K562 (cell line): ENCODE measurements at regions not wholly inside any gene's neighbourhood (a gene's known extent, or its start where the extent isn't known, plus 50 kb on each side); places are given as distances from the start of the nearest gene placed in this dataset.

Experiments
- ATAC-seq: fragments of 200-7000 bp; cut with Tn5 transposase; 3 replicates; pipeline ENCODE4 v1.9.1; 2020; ENCODE audit warnings: moderate library complexity
- BruUV-seq: library from RNA; stranded (reverse); fragments of 400-500 nt; replicated peaks from 2 replicates; lab custom pipeline; 2021; lab: Mats Ljungman, UMichigan
- CTCF ChIA-PET: fragments of 300-600 bp; formaldehyde crosslinking; extraction: SDS; loops from one replicate; lab custom pipeline; 2021; ENCODE audit warnings: low intra/inter-chr PET ratio; lab: Yijun Ruan, JAX
- POLR2A ChIA-PET: fragments of 300-600, 350-650 bp; sonication (Branson Sonifier 250); formaldehyde crosslinking; extraction: SDS; loops from one replicate; lab custom pipeline; 2021; ENCODE audit warnings: antibody characterized with exemption, inconsistent platforms; lab: Yijun Ruan, JAX
- DNase-seq, 4 experiments: peaks; one replicate each; pipeline versions ENCODE4 v3.0.0 to v3.0.0-alpha.2; 2011 to 2018; ENCODE audit warnings: low spot score in 3 of 4, mixed read lengths in 3 of 4; ENCODE audit errors: extremely low read depth in 1 of 4
- FAIRE-seq: peaks from 2 replicates; lab custom pipeline; 2011; peaks lifted over from hg19 to GRCh38; lab: Jason Lieb, UNC
- H2AFZ ChIP-seq: 2 replicates; pipeline ENCODE4 v1.6.0; 2011; ENCODE audit warnings: low read depth, low read length, control low read depth, inconsistent platforms
- H3K27ac ChIP-seq: fragments of 200-600 bp; 3 replicates; pipeline ENCODE4 v1.8.0; 2011; ENCODE audit warnings: low read depth, mild to moderate bottlenecking, control low read depth, inconsistent platforms, low read length, moderate library complexity, mixed read lengths; ENCODE audit errors: extremely low read depth
- H3K27me3 ChIP-seq, 2 experiments: fragments of 300-600 bp in 1 of 2; 2 replicates in 1 of 2; 3 replicates in 1 of 2; pipeline versions ENCODE4 v1.6.0 to v1.8.0; 2011; ENCODE audit warnings: inconsistent platforms in 2 of 2, low read length in 2 of 2, mild to moderate bottlenecking in 1 of 2, mixed read lengths in 1 of 2, moderate library complexity in 1 of 2; ENCODE audit not compliant: control insufficient read depth in 2 of 2, insufficient read depth in 2 of 2
- H3K36me3 ChIP-seq: fragments of 300-600 bp; 3 replicates; pipeline ENCODE4 v1.8.0; 2011; ENCODE audit warnings: mild to moderate bottlenecking, low read length, inconsistent platforms; ENCODE audit not compliant: control insufficient read depth, insufficient read depth
- H3K4me1 ChIP-seq, 2 experiments: fragments of 200-600 bp in 1 of 2; replicated peaks in 1 of 2; 2 replicates in 1 of 2; 3 replicates in 1 of 2; pipeline versions ENCODE4 v1.5.1 to v1.8.0; 2011; ENCODE audit warnings: inconsistent platforms in 2 of 2, low read length in 2 of 2, mild to moderate bottlenecking in 1 of 2, mixed read lengths in 1 of 2, moderate library complexity in 1 of 2; ENCODE audit not compliant: control insufficient read depth in 2 of 2, insufficient read depth in 2 of 2
- H3K4me2 ChIP-seq: 2 replicates; pipeline ENCODE4 v1.6.1; 2011; ENCODE audit warnings: low read length, control low read depth, inconsistent platforms, mixed read lengths; ENCODE audit not compliant: insufficient read depth
- H3K4me3 ChIP-seq: fragments of 200-600 bp; sonication (generic), shearing (Covaris generic); 2 replicates; pipeline ENCODE4 v1.5.1; 2016; ENCODE audit warnings: control low read depth, inconsistent platforms
- H3K79me2 ChIP-seq: fragments of 200-600 bp; 3 replicates; pipeline ENCODE4 v1.8.0; 2011; ENCODE audit warnings: low read length, inconsistent platforms; ENCODE audit not compliant: control insufficient read depth, insufficient read depth
- H3K9ac ChIP-seq, 2 experiments: 2 replicates each; pipeline versions ENCODE4 v1.6.0 to v1.6.1; 2011; ENCODE audit warnings: low read depth in 2 of 2, low read length in 2 of 2, control low read depth in 1 of 2, inconsistent platforms in 1 of 2, mild to moderate bottlenecking in 1 of 2, mixed read lengths in 1 of 2; ENCODE audit not compliant: insufficient read depth in 1 of 2
- H3K9me1 ChIP-seq: one replicate; pipeline ENCODE4 v1.6.0; 2011; ENCODE audit warnings: inconsistent platforms, mild to moderate bottlenecking, low read length, moderate library complexity; ENCODE audit not compliant: control insufficient read depth, insufficient read depth
- H3K9me3 ChIP-seq: replicated peaks from 2 replicates; pipeline ENCODE4 v1.5.1; 2011; ENCODE audit warnings: low read depth, low read length, inconsistent platforms; ENCODE audit not compliant: control insufficient read depth, insufficient read depth
- H4K20me1 ChIP-seq: replicated peaks from 2 replicates; pipeline ENCODE4 v1.6.1; 2011; ENCODE audit warnings: low read length, inconsistent platforms, mixed read lengths; ENCODE audit not compliant: control insufficient read depth, insufficient read depth
- CHD2 ChIP-seq: IDR thresholded peaks from 2 replicates; pipeline ENCODE4 v1.6.1; 2011; ENCODE audit warnings: low read depth, low read length
- KAT7 ChIP-seq: sonication (generic); formaldehyde crosslinking; IDR thresholded peaks from 2 replicates; pipeline ENCODE4 v1.8.0; 2022; ENCODE audit warnings: missing genetic modification reagents, mild to moderate bottlenecking, borderline replicate concordance
- NCOA6 ChIP-seq: fragments of 450-650 bp; IDR thresholded peaks from 2 replicates; pipeline ENCODE4 v1.6.1; 2017; ENCODE audit warnings: mild to moderate bottlenecking
- NELFE ChIP-seq: IDR thresholded peaks from 2 replicates; pipeline ENCODE4 v1.6.1; 2011; ENCODE audit warnings: mild to moderate bottlenecking; ENCODE audit not compliant: insufficient read depth, insufficient read length
- NR2C2 ChIP-seq, 2 experiments: fragments of 200-800 bp in 1 of 2; sonication (Bioruptor generic) in 1 of 2; sonication (generic) in 1 of 2; formaldehyde crosslinking in 1 of 2; IDR thresholded peaks; 2 replicates each; pipeline versions ENCODE4 v1.6.1 to v1.8.0; 2016 to 2022; ENCODE audit warnings: mild to moderate bottlenecking in 1 of 2, missing compliant biosample characterization in 1 of 2, missing genetic modification characterization in 1 of 2, missing genetic modification reagents in 1 of 2
- PRPF4 ChIP-seq: fragments of 200-400 bp; formaldehyde crosslinking; IDR thresholded peaks from one replicate; pipeline ENCODE4 v1.6.1; 2017; ENCODE audit warnings: low read length, low read depth, mild to moderate bottlenecking; ENCODE audit not compliant: insufficient read depth, poor library complexity, severe bottlenecking
- SMARCB1 ChIP-seq: IDR thresholded peaks from 2 replicates; pipeline ENCODE4 v1.6.1; 2011; ENCODE audit warnings: improper control_type of control experiment, low read depth; ENCODE audit not compliant: insufficient read length
- TRIM28 ChIP-seq: fragments of 450-650 bp; IDR thresholded peaks from 2 replicates; pipeline ENCODE4 v1.6.1; 2017
- ZNF146 ChIP-seq: IDR thresholded peaks from one replicate; pipeline ENCODE4 v1.6.1; 2018; ENCODE audit warnings: missing compliant biosample characterization; ENCODE audit not compliant: unreplicated experiment
- WGBS: fragments of 100-300 bp; shearing (Covaris generic); methylation state at CpG from one replicate; pipeline ENCODE4 v1.1.6; 2016; ENCODE audit warnings: low coverage, mixed read lengths; ENCODE audit not compliant: insufficient coverage; ENCODE audit errors: missing lambda C conversion rate; 5-methylcytosine and 5-hydroxymethylcytosine counted together
- in situ Hi-C: fragments of 300-500 bp; cut with MboI; formaldehyde crosslinking; loops from 4 replicates; pipeline ENCODE4 v1.15.0; 2018; ENCODE audit warnings: inconsistent platforms, mixed read lengths
- intact Hi-C: fragments of 100-400 bp; cut with micrococcal nuclease; formaldehyde crosslinking; loops from 2 replicates; pipeline ENCODE4 v1.14.2; 2022
- TF ChIP-seq, protein P1 (sequence below), 3 experiments: fragments of 200-800 bp in 1 of 3; sonication (Bioruptor generic) in 1 of 3; sonication (generic) in 1 of 3; formaldehyde crosslinking in 1 of 3; IDR thresholded peaks; 2 replicates each; pipeline versions ENCODE4 v1.6.1 to v1.8.0; 2016 to 2022; ENCODE audit warnings: mild to moderate bottlenecking in 2 of 3, missing compliant biosample characterization in 2 of 3, missing genetic modification characterization in 2 of 3, missing genetic modification reagents in 1 of 3

DNA sequence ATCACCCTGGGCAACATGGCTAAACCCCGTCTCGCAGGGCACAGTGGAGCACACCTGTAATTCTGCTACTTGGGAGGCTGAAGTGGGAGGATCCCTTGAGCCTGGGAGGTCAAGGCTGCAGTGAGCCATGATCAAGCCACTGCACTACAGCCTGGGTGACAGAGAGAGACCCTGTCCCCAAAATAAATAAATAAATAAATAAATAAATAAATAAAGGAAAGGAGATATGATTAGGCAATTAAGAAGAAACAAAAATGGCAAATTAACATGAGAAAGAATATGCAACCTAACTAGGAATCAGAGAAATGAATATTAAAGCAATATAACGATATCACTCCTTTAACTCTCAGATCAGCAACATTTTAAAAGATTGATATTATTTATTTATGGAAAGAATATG, 92.3 kb downstream of the C1D start:
- Histone ChIP-seq H3K27me3 (peaks cover 0 to 2% of the 10 kb centered on the region in 2 experiments; a peak in 1 of 5 replicates), H3K4me1 (no peaks in the 10 kb centered on the region), H3K4me2 (no peak overlapping the region), H2AFZ (no peak overlapping the region), H3K4me3 (no peak overlapping the region), H3K9me3 (no peaks in the 10 kb centered on the region), H3K27ac (no peak overlapping the region), H3K9me1 (no peaks in the 10 kb centered on the region), H3K9ac (no peak overlapping the region), H3K36me3 (no peaks in the 10 kb centered on the region), H3K79me2 (no peaks in the 10 kb centered on the region), H4K20me1 (no peaks in the 10 kb centered on the region)
- ATAC-seq (no peak), FAIRE-seq (no peak), DNase-seq (no peak)
- 0% methylated on average over 3 of the region's 3 CpGs for WGBS
- ChIA-PET CTCF (no interaction called here), POLR2A (no interaction called here)
- intact Hi-C loops, result no loop called here
- in situ Hi-C loops, result no loop called here
- BruUV-seq, result no TSS peak
- TF ChIP-seq CHD2 (no peak), KAT7 (CRISPR knock-in tag) (no peak), NELFE (no peak), NCOA6 (no peak), NR2C2 (CRISPR knock-in tag; IDR thresholded peaks at IDR 0.05) (no peak), NR2C2 (tag; IDR thresholded peaks at IDR 0.05) (no peak), PRPF4 (no peak), ZNF146 (CRISPR knock-in tag) (no peak), SMARCB1 (no peak), TRIM28 (no peak)
- TF ChIP-seq, protein P1, sequence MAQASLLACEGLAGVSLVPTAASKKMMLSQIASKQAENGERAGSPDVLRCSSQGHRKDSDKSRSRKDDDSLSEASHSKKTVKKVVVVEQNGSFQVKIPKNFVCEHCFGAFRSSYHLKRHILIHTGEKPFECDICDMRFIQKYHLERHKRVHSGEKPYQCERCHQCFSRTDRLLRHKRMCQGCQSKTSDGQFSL (CRISPR knock-in tag; IDR thresholded peaks at IDR 0.05), result no peak
- TF ChIP-seq, protein P1 (tag; IDR thresholded peaks at IDR 0.05), result no peak
